Colonic mucosa (tissue), 4 donors: ENCODE measurements at regions not wholly inside any gene's neighbourhood (a gene's known extent, or its start where the extent isn't known, plus 50 kb on each side); places are given as distances from the start of the nearest gene placed in this dataset.

Experiments used
- DNase-seq: peaks from one replicate; pipeline ENCODE4 v3.0.0-alpha.2; 2020
- H3K27ac ChIP-seq: fragments of 200-600 bp; one replicate; pipeline ENCODE4 v1.8.0; 2021
- H3K27me3 ChIP-seq: fragments of 200-600 bp; one replicate; pipeline ENCODE4 v1.8.0; 2021
- H3K36me3 ChIP-seq: fragments of 200-600 bp; one replicate; pipeline ENCODE4 v1.8.0; 2021
- H3K4me1 ChIP-seq: fragments of 200-600 bp; one replicate; pipeline ENCODE4 v1.8.0; 2021; ENCODE audit warnings: mild to moderate bottlenecking
- H3K4me3 ChIP-seq: fragments of 200-600 bp; one replicate; pipeline ENCODE4 v1.8.0; 2021
- H3K9ac ChIP-seq, 2 donors: one replicate each; pipeline ENCODE4 v1.7.0; 2013; ENCODE audit warnings: control low read depth in 2 of 2, low read depth in 2 of 2, low read length in 2 of 2
- H3K9me3 ChIP-seq: fragments of 200-600 bp; one replicate; pipeline ENCODE4 v1.8.0; 2021
- CTCF ChIP-seq: fragments of 200-600 bp; IDR thresholded peaks from one replicate; pipeline ENCODE4 v1.8.0; 2022; ENCODE audit warnings: antibody characterized with exemption, mild to moderate bottlenecking
- intact Hi-C: fragments of 100-400 bp; cut with DNase I; formaldehyde crosslinking; loops from one replicate; pipeline ENCODE4 v1.14.1; 2022
- donor health status: healthy.
- donor health status: DM: no; HTN: no; CAD: no.
- donor health status: DM: no; HTN: no; CAD: no.

- H3K9ac ChIP-seq, result no peak overlapping the region
- DNase-seq, result no peak
- H3K4me3 ChIP-seq, result no peak overlapping the region
- no peaks in the 10 kb centered on the region for H3K27me3 ChIP-seq
- H3K9me3 ChIP-seq, result no peaks in the 10 kb centered on the region
- no peak for TF ChIP-seq CTCF
- H3K36me3 ChIP-seq, result no peaks in the 10 kb centered on the region
- no peaks in the 10 kb centered on the region for H3K4me1 ChIP-seq
- intact Hi-C loops, result no loop called here
- H3K27ac ChIP-seq, result no peak overlapping the region
Observed at GRCh38 chr1:5297886-5298239, 643.5 kb downstream of the AJAP1 start.

GRCh38 chr1:5297180-5297885 is 642.9 kb downstream of the AJAP1 start:
- Histone ChIP-seq H3K9ac (no peak overlapping the region), H3K27ac (no peak overlapping the region), H3K4me3 (no peak overlapping the region), H3K4me1 (no peaks in the 10 kb centered on the region), H3K27me3 (no peaks in the 10 kb centered on the region), H3K9me3 (no peaks in the 10 kb centered on the region), H3K36me3 (no peaks in the 10 kb centered on the region)
- DNase-seq, result no peak
- intact Hi-C loops, result no loop called here
- TF ChIP-seq CTCF, result no peak

- H3K4me3 ChIP-seq, result no peak overlapping the region
- H3K36me3 ChIP-seq, result no peaks in the 10 kb centered on the region
- intact Hi-C loops, result no loop called here
- H3K27ac ChIP-seq, result no peak overlapping the region
- H3K9me3 ChIP-seq, result no peaks in the 10 kb centered on the region
- TF ChIP-seq CTCF, result no peak
- no peak for DNase-seq
- H3K9ac ChIP-seq, result no peak overlapping the region
- H3K4me1 ChIP-seq, result no peaks in the 10 kb centered on the region
- H3K27me3 ChIP-seq, result no peaks in the 10 kb centered on the region
Observed at GRCh38 chr1:5296557-5297179, 642.3 kb downstream of the AJAP1 start.

GRCh38 chr1:5296095-5296494 is 641.7 kb downstream of the AJAP1 start:
- intact Hi-C loops, result no loop called here
- no peak for TF ChIP-seq CTCF
- no peaks in the 10 kb centered on the region for H3K4me1 ChIP-seq
- H3K9ac ChIP-seq, result no peak overlapping the region
- no peaks in the 10 kb centered on the region for H3K36me3 ChIP-seq
- H3K9me3 ChIP-seq, result no peaks in the 10 kb centered on the region
- no peak for DNase-seq
- no peaks in the 10 kb centered on the region for H3K27me3 ChIP-seq
- no peak overlapping the region for H3K27ac ChIP-seq
- H3K4me3 ChIP-seq, result no peak overlapping the region

GRCh38 chr1:5291889-5292288 is 637.5 kb downstream of the AJAP1 start:
- Histone ChIP-seq H3K4me3 (no peak overlapping the region), H3K36me3 (no peaks in the 10 kb centered on the region), H3K9ac (no peak overlapping the region), H3K9me3 (no peaks in the 10 kb centered on the region), H3K27me3 (no peaks in the 10 kb centered on the region), H3K27ac (no peak overlapping the region), H3K4me1 (no peaks in the 10 kb centered on the region)
- no peak for TF ChIP-seq CTCF
- intact Hi-C loops, result no loop called here
- no peak for DNase-seq
